ENCODE measurements at regions not wholly inside any gene's neighbourhood (a gene's known extent, or its start where the extent isn't known, plus 50 kb on each side); places are given as distances from the start of the nearest gene placed in this dataset.

DNA sequence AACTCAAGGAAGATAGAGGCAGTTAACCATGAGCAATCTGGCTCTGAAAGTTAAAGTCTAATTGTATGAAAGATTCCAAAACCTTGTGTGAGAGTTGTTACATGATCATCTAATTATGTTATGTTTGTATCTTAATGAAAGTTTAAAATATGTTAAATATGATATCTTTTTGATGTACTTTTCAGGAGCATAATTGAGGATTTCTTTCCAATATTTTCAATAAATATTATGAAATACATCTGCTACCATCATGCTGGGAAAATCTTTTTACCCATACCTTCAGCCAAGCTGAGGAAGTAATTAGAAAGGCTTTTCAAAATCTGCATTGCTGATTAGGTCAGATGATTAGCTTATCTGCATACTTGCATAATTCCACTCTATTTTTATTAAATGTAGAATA, 318.4 kb downstream of the KLF12 start:
- TF ChIP-seq, protein P1, sequence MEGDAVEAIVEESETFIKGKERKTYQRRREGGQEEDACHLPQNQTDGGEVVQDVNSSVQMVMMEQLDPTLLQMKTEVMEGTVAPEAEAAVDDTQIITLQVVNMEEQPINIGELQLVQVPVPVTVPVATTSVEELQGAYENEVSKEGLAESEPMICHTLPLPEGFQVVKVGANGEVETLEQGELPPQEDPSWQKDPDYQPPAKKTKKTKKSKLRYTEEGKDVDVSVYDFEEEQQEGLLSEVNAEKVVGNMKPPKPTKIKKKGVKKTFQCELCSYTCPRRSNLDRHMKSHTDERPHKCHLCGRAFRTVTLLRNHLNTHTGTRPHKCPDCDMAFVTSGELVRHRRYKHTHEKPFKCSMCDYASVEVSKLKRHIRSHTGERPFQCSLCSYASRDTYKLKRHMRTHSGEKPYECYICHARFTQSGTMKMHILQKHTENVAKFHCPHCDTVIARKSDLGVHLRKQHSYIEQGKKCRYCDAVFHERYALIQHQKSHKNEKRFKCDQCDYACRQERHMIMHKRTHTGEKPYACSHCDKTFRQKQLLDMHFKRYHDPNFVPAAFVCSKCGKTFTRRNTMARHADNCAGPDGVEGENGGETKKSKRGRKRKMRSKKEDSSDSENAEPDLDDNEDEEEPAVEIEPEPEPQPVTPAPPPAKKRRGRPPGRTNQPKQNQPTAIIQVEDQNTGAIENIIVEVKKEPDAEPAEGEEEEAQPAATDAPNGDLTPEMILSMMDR (IDR thresholded peaks at IDR 0.05), result no peak
- TF ChIP-seq POLR2A (IDR thresholded peaks at IDR 0.05), result no peak

Measured in ovary (tissue), 3 donors.